ENCODE measurements at regions not wholly inside any gene's neighbourhood (a gene's known extent, or its start where the extent isn't known, plus 50 kb on each side); places are given as distances from the start of the nearest gene placed in this dataset.

- FAIRE-seq (no peak), DNase-seq (ENCODE audit: insufficient read length, low spot score) (no peak)
- TF ChIP-seq, protein P1, sequence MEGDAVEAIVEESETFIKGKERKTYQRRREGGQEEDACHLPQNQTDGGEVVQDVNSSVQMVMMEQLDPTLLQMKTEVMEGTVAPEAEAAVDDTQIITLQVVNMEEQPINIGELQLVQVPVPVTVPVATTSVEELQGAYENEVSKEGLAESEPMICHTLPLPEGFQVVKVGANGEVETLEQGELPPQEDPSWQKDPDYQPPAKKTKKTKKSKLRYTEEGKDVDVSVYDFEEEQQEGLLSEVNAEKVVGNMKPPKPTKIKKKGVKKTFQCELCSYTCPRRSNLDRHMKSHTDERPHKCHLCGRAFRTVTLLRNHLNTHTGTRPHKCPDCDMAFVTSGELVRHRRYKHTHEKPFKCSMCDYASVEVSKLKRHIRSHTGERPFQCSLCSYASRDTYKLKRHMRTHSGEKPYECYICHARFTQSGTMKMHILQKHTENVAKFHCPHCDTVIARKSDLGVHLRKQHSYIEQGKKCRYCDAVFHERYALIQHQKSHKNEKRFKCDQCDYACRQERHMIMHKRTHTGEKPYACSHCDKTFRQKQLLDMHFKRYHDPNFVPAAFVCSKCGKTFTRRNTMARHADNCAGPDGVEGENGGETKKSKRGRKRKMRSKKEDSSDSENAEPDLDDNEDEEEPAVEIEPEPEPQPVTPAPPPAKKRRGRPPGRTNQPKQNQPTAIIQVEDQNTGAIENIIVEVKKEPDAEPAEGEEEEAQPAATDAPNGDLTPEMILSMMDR (IDR thresholded peaks at IDR 0.05; ENCODE audit: insufficient read depth, missing control alignments) = no peak
Observed at GRCh38 chr1:96424877-96425276, 296.7 kb upstream of the PTBP2 start.

GRCh38 chr1:96425382-96426129, 296.0 kb upstream of the PTBP2 start:
- DNase-seq (ENCODE audit: insufficient read length, low spot score) = no peak
- no peak for FAIRE-seq
- TF ChIP-seq, protein P1 (IDR thresholded peaks at IDR 0.05; ENCODE audit: insufficient read depth, missing control alignments) = no peak

DNA sequence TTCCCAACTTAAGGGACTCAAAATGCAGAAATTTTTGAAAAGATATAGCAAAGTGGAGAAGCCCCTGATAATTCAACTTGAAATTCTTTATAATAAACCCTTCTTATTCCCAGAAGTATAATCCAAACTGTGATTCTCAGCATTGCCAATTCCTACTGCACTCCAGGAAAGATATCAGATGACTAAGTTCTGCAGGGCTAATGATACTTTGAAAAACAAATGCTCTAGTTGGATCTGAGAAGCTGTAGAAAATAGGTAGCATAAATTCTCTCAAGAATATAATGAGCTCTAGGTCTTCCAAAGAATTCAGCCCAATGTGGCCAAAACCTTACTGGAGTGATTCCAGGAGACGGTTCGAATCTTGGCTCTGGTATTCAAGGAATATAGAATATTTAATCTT, 294.0 kb upstream of the PTBP2 start:
- TF ChIP-seq, protein P1 (IDR thresholded peaks at IDR 0.05; ENCODE audit: insufficient read depth, missing control alignments) = no peak
- DNase-seq (ENCODE audit: insufficient read length, low spot score) = no peak
- FAIRE-seq = no peak

- TF ChIP-seq, protein P1 (IDR thresholded peaks at IDR 0.05; ENCODE audit: insufficient read depth, missing control alignments) = no peak
- FAIRE-seq (no peak), DNase-seq (ENCODE audit: insufficient read length, low spot score) (no peak)
Observed at GRCh38 chr1:96445302-96445701, 276.3 kb upstream of the PTBP2 start.

DNA sequence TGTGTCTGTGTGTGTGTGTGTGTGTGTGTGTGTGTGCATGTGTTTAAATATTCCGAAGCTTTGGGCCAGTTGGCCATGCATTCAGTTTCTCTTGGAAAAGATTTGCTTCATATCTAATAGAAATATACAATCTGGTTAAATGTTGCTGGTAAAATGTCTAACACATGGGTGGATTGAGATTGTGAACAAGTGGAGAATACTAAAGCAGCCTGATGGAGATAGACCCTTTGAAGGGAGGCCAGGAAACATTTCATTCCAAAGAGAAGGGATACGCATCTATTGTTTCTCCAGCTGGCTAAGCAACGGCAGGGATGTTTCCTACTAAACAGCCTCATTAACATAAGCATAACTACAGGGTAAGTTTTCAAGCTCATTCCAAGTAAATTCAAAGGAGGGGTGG, 257.5 kb upstream of the PTBP2 start:
- no peak for DNase-seq (ENCODE audit: insufficient read length, low spot score)
- FAIRE-seq = no peak
- TF ChIP-seq, protein P1 (IDR thresholded peaks at IDR 0.05; ENCODE audit: insufficient read depth, missing control alignments) = no peak

DNA sequence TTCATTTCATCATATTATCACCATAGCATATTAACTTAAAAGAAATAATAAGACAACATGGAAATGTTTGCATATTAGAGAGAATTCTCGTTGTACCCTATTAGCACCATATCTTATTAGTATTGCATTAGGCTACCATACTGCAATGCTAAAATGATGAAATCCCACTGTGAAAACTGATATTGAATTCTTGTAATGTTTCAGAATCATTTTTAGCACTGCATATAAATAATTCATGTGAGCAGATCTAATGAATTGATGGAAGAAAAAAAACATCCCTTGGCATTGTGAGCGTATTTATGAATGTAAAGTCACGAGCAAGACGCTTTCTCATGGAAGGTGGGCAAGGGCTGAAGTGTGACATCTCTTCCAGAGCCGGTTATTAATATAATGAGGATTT, 257.1 kb upstream of the PTBP2 start:
- no peak for FAIRE-seq
- TF ChIP-seq, protein P1 (IDR thresholded peaks at IDR 0.05; ENCODE audit: insufficient read depth, missing control alignments) = no peak
- no peak for DNase-seq (ENCODE audit: insufficient read length, low spot score)

DNA sequence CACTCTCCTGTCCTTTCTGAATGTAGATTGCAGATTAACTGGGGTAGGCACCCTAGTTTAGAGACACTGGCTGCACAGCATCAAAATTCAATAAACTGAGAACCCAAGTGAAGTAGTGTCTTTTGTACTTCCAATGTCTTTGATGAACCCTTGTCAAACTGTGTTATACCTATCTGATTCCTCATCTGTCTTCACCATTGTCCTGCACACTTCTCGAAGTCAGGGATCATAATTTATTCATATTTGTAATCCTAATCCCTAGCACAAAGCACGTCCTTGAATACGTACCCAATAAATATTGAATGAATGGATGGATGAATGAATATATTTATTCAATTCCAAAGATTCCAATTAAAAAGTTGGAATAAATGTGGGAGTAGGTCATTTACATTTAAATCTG, 256.6 kb upstream of the PTBP2 start:
- no peak for DNase-seq (ENCODE audit: insufficient read length, low spot score)
- no peak for FAIRE-seq
- TF ChIP-seq, protein P1 (IDR thresholded peaks at IDR 0.05; ENCODE audit: insufficient read depth, missing control alignments) = no peak

Data from D721Med (cell line).